ENCODE measurements at regions not wholly inside any gene's neighbourhood (a gene's known extent, or its start where the extent isn't known, plus 50 kb on each side); places are given as distances from the start of the nearest gene placed in this dataset.

GRCh38 chr10:61337741-61338140 is 115.4 kb downstream of the TMEM26 start:
- TF ChIP-seq CTCF (optimal IDR thresholded peaks at IDR 0.05 in 1 of 3, IDR thresholded peaks at IDR 0.05 in 1 of 3, conservative IDR thresholded peaks at IDR 0.05 in 1 of 3; ENCODE audit: extremely low read depth in 1 of 3, insufficient read depth in 2 of 3, low read length in 3 of 3) (no peak), EZH2 (IDR thresholded peaks at IDR 0.05; ENCODE audit: low read length) (no peak)

Data from keratinocyte (primary cell).